ENCODE measurements at regions not wholly inside any gene's neighbourhood (a gene's known extent, or its start where the extent isn't known, plus 50 kb on each side); places are given as distances from the start of the nearest gene placed in this dataset.

GRCh38 chr14:62017651-62018230, 255.5 kb downstream of the SNAPC1 start:
- no peak overlapping the region for H3K4me3 ChIP-seq (ENCODE audit: insufficient read depth, low read depth, low read length)
- TF ChIP-seq RCOR1 (IDR thresholded peaks at IDR 0.05; ENCODE audit: insufficient replicate concordance, low read length), result no peak
- TF ChIP-seq, protein P1, sequence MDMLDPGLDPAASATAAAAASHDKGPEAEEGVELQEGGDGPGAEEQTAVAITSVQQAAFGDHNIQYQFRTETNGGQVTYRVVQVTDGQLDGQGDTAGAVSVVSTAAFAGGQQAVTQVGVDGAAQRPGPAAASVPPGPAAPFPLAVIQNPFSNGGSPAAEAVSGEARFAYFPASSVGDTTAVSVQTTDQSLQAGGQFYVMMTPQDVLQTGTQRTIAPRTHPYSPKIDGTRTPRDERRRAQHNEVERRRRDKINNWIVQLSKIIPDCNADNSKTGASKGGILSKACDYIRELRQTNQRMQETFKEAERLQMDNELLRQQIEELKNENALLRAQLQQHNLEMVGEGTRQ (IDR thresholded peaks at IDR 0.05; ENCODE audit: low read depth, low read length), result no peak
- TF ChIP-seq POLR2A (IDR thresholded peaks at IDR 0.05; ENCODE audit: low read depth, low read length), result no peak
- no peak for TF ChIP-seq FOS (IDR thresholded peaks at IDR 0.05; ENCODE audit: low read depth, low read length)
- no peak for TF ChIP-seq MAZ (IDR thresholded peaks at IDR 0.05; ENCODE audit: borderline replicate concordance, low read depth, low read length)
- no peak for TF ChIP-seq RFX5 (IDR thresholded peaks at IDR 0.05; ENCODE audit: low read depth, low read length)
- H4K5ac ChIP-seq (ENCODE audit: low read depth, low read length), result peak overlapping the region; percentile 47; the same call in 1 of the 2 replicates
- dilution Hi-C loops (cut with HindIII; ENCODE audit: low sequenced_read_pairs, unreplicated experiment) (no loop called here), in situ Hi-C loops (cut with MboI; ENCODE audit: low sequenced_read_pairs) (no loop called here), intact Hi-C loops (cut with micrococcal nuclease) (no loop called here)
- no TSS peak for BruUV-seq (replicated peaks)
- H3K23ac ChIP-seq (ENCODE audit: low read depth, low read length), result no peak overlapping the region
- 86% methylated on average over 1 of the region's 7 CpGs; no CpG with 5 or more reads in 1 of the 2 experiments for WGBS, 2 experiments (ENCODE audit: extremely low coverage in 2 of 2, insufficient read length in 1 of 2)
- H3K79me1 ChIP-seq (ENCODE audit: low read depth in 1 of 2, low read length in 2 of 2), result no peaks in the 10 kb centered on the region
- CTCF ChIA-PET, result interaction anchor here (0.6 kb wide), 1 partner anchor 104 kb away, joined by 3 read pairs; no protein-coding TSS in a partner anchor
- no peak overlapping the region for H4K91ac ChIP-seq (ENCODE audit: insufficient read depth, low read depth, low read length)
- H3K4me2 ChIP-seq (ENCODE audit: low read depth, low read length), result no peak overlapping the region
- H3K36me3 ChIP-seq (ENCODE audit: control insufficient read depth, insufficient read depth, low read length), result no peaks in the 10 kb centered on the region
- H3K9me1 ChIP-seq (ENCODE audit: insufficient read depth, low read length), result no peaks in the 10 kb centered on the region; the same call in 1 of the 2 replicates
- no peak overlapping the region for H2BK120ac ChIP-seq (ENCODE audit: low read depth, low read length)
- H2BK15ac ChIP-seq (ENCODE audit: low read depth, low read length), result no peak overlapping the region
- no peak overlapping the region for H2BK20ac ChIP-seq (ENCODE audit: low read depth, low read length)
- H3K27me3 ChIP-seq (ENCODE audit: control insufficient read depth, insufficient read depth, low read length), result no peaks in the 10 kb centered on the region
- no peak overlapping the region for H3K14ac ChIP-seq (replicated peaks; ENCODE audit: low read depth, low read length)
- H3K4me1 ChIP-seq (ENCODE audit: control insufficient read depth, insufficient read depth, low read length), result peaks cover 6% of the 10 kb centered on the region; the same call in 1 of the 2 replicates
- no peak overlapping the region for H3K4ac ChIP-seq (ENCODE audit: low read depth, low read length)
- no peak overlapping the region for H2BK5ac ChIP-seq (ENCODE audit: low read depth, low read length, poor library complexity, severe bottlenecking)
- H4K8ac ChIP-seq (ENCODE audit: low read depth in 2 of 2, low read length in 2 of 2), result no peak overlapping the region
- H3K27ac ChIP-seq (ENCODE audit: insufficient read depth, low read length), result no peak overlapping the region
- H2AFZ ChIP-seq (replicated peaks; ENCODE audit: low read length, poor library complexity), result no peak overlapping the region
- POLR2A ChIA-PET (ENCODE audit: unreplicated experiment), result no interaction called here
- H3K56ac ChIP-seq (ENCODE audit: extremely low read depth, insufficient read depth, low read length), result no peak overlapping the region
- H2AK9ac ChIP-seq (replicated peaks; ENCODE audit: low read depth, low read length, poor library complexity), result no peak overlapping the region
- H2AK5ac ChIP-seq (ENCODE audit: low read depth, low read length), result peak overlapping the region; percentile 7; the same call in 1 of the 2 replicates
- no peak for DNase-seq
- H3K18ac ChIP-seq (ENCODE audit: low read depth, low read length), result peak overlapping the region; percentile 46; the same call in 1 of the 2 replicates
- no peak overlapping the region for H3K9ac ChIP-seq (ENCODE audit: low read depth, low read length)
- no peaks in the 10 kb centered on the region for H4K20me1 ChIP-seq (ENCODE audit: insufficient read depth, low read length)
- ATAC-seq (ENCODE audit: low read depth), result no peak
- no peaks in the 10 kb centered on the region for H3K9me3 ChIP-seq (ENCODE audit: control insufficient read depth, insufficient read depth, low read length)

Data from IMR-90 (cell line).